K562 (cell line): ENCODE measurements at regions not wholly inside any gene's neighbourhood (a gene's known extent, or its start where the extent isn't known, plus 50 kb on each side); places are given as distances from the start of the nearest gene placed in this dataset.

ENCODE experiments used
- ATAC-seq: fragments of 200-7000 bp; cut with Tn5 transposase; 3 replicates; pipeline ENCODE4 v1.9.1; 2020; ENCODE audit warnings: moderate library complexity
- BruUV-seq: library from RNA; stranded (reverse); fragments of 400-500 nt; replicated peaks from 2 replicates; lab custom pipeline; 2021; lab: Mats Ljungman, UMichigan
- CTCF ChIA-PET: fragments of 300-600 bp; formaldehyde crosslinking; extraction: SDS; loops from one replicate; lab custom pipeline; 2021; ENCODE audit warnings: low intra/inter-chr PET ratio; lab: Yijun Ruan, JAX
- POLR2A ChIA-PET: fragments of 300-600, 350-650 bp; sonication (Branson Sonifier 250); formaldehyde crosslinking; extraction: SDS; loops from one replicate; lab custom pipeline; 2021; ENCODE audit warnings: antibody characterized with exemption, inconsistent platforms; lab: Yijun Ruan, JAX
- DNase-seq, 4 experiments: peaks; one replicate each; pipeline versions ENCODE4 v3.0.0 to v3.0.0-alpha.2; 2011 to 2018; ENCODE audit warnings: low spot score in 3 of 4, mixed read lengths in 3 of 4; ENCODE audit errors: extremely low read depth in 1 of 4
- FAIRE-seq: peaks from 2 replicates; lab custom pipeline; 2011; peaks lifted over from hg19 to GRCh38; lab: Jason Lieb, UNC
- H2AFZ ChIP-seq: 2 replicates; pipeline ENCODE4 v1.6.0; 2011; ENCODE audit warnings: low read depth, low read length, control low read depth, inconsistent platforms
- H3K27ac ChIP-seq: fragments of 200-600 bp; 3 replicates; pipeline ENCODE4 v1.8.0; 2011; ENCODE audit warnings: low read depth, mild to moderate bottlenecking, control low read depth, inconsistent platforms, low read length, moderate library complexity, mixed read lengths; ENCODE audit errors: extremely low read depth
- H3K27me3 ChIP-seq, 2 experiments: fragments of 300-600 bp in 1 of 2; 2 replicates in 1 of 2; 3 replicates in 1 of 2; pipeline versions ENCODE4 v1.6.0 to v1.8.0; 2011; ENCODE audit warnings: inconsistent platforms in 2 of 2, low read length in 2 of 2, mild to moderate bottlenecking in 1 of 2, mixed read lengths in 1 of 2, moderate library complexity in 1 of 2; ENCODE audit not compliant: control insufficient read depth in 2 of 2, insufficient read depth in 2 of 2
- H3K36me3 ChIP-seq: fragments of 300-600 bp; 3 replicates; pipeline ENCODE4 v1.8.0; 2011; ENCODE audit warnings: mild to moderate bottlenecking, low read length, inconsistent platforms; ENCODE audit not compliant: control insufficient read depth, insufficient read depth
- H3K4me1 ChIP-seq, 2 experiments: fragments of 200-600 bp in 1 of 2; replicated peaks in 1 of 2; 2 replicates in 1 of 2; 3 replicates in 1 of 2; pipeline versions ENCODE4 v1.5.1 to v1.8.0; 2011; ENCODE audit warnings: inconsistent platforms in 2 of 2, low read length in 2 of 2, mild to moderate bottlenecking in 1 of 2, mixed read lengths in 1 of 2, moderate library complexity in 1 of 2; ENCODE audit not compliant: control insufficient read depth in 2 of 2, insufficient read depth in 2 of 2
- H3K4me2 ChIP-seq: 2 replicates; pipeline ENCODE4 v1.6.1; 2011; ENCODE audit warnings: low read length, control low read depth, inconsistent platforms, mixed read lengths; ENCODE audit not compliant: insufficient read depth
- H3K4me3 ChIP-seq: fragments of 200-600 bp; sonication (generic), shearing (Covaris generic); 2 replicates; pipeline ENCODE4 v1.5.1; 2016; ENCODE audit warnings: control low read depth, inconsistent platforms
- H3K79me2 ChIP-seq: fragments of 200-600 bp; 3 replicates; pipeline ENCODE4 v1.8.0; 2011; ENCODE audit warnings: low read length, inconsistent platforms; ENCODE audit not compliant: control insufficient read depth, insufficient read depth
- H3K9ac ChIP-seq, 2 experiments: 2 replicates each; pipeline versions ENCODE4 v1.6.0 to v1.6.1; 2011; ENCODE audit warnings: low read depth in 2 of 2, low read length in 2 of 2, control low read depth in 1 of 2, inconsistent platforms in 1 of 2, mild to moderate bottlenecking in 1 of 2, mixed read lengths in 1 of 2; ENCODE audit not compliant: insufficient read depth in 1 of 2
- H3K9me1 ChIP-seq: one replicate; pipeline ENCODE4 v1.6.0; 2011; ENCODE audit warnings: inconsistent platforms, mild to moderate bottlenecking, low read length, moderate library complexity; ENCODE audit not compliant: control insufficient read depth, insufficient read depth
- H3K9me3 ChIP-seq: replicated peaks from 2 replicates; pipeline ENCODE4 v1.5.1; 2011; ENCODE audit warnings: low read depth, low read length, inconsistent platforms; ENCODE audit not compliant: control insufficient read depth, insufficient read depth
- H4K20me1 ChIP-seq: replicated peaks from 2 replicates; pipeline ENCODE4 v1.6.1; 2011; ENCODE audit warnings: low read length, inconsistent platforms, mixed read lengths; ENCODE audit not compliant: control insufficient read depth, insufficient read depth
- C11orf30 ChIP-seq: fragments of 450-650 bp; IDR thresholded peaks from 2 replicates; pipeline ENCODE4 v1.6.1; 2016; ENCODE audit warnings: low read depth, mild to moderate bottlenecking
- CBX1 ChIP-seq: sonication (generic); IDR thresholded peaks from 2 replicates; pipeline ENCODE4 v1.6.1; 2016; ENCODE audit warnings: antibody characterized with exemption, low read depth, mild to moderate bottlenecking
- ESRRB ChIP-seq: fragments of 250-450 bp; sonication (Bioruptor Pico); IDR thresholded peaks from 2 replicates; pipeline ENCODE4 v1.5.0; 2020; ENCODE audit warnings: mild to moderate bottlenecking, moderate library complexity, borderline replicate concordance
- GABPA ChIP-seq: fragments of 200-800 bp; sonication (Bioruptor generic); conservative IDR thresholded peaks from 2 replicates; pipeline ENCODE4 v1.6.1; 2016; ENCODE audit warnings: low read depth, missing genetic modification characterization, missing compliant biosample characterization
- GATAD2B ChIP-seq: fragments of 450-650 bp; IDR thresholded peaks from 2 replicates; pipeline ENCODE4 v1.6.1; 2017; ENCODE audit warnings: mild to moderate bottlenecking, borderline replicate concordance
- POLR2G ChIP-seq: fragments of 200-400 bp; formaldehyde crosslinking; IDR thresholded peaks from 2 replicates; pipeline ENCODE4 v1.6.1; 2017; ENCODE audit warnings: low read depth, mild to moderate bottlenecking, antibody characterized with exemption, low read length, moderate library complexity
- ZBTB11 ChIP-seq, 3 experiments: fragments of 200-800 bp in 1 of 3; fragments of 250-450 bp in 1 of 3; fragments of 450-650 bp in 1 of 3; sonication (Bioruptor Pico) in 1 of 3; sonication (Bioruptor generic) in 1 of 3; formaldehyde crosslinking in 1 of 3; IDR thresholded peaks; 2 replicates each; pipeline versions ENCODE4 v1.6.1 to v1.8.0; 2016 to 2022; ENCODE audit warnings: mild to moderate bottlenecking in 2 of 3, missing genetic modification characterization in 2 of 3, missing compliant biosample characterization in 1 of 3, moderate library complexity in 1 of 3
- ZNF280A ChIP-seq: fragments of 450-650 bp; IDR thresholded peaks from 2 replicates; pipeline ENCODE4 v1.6.1; 2018; ENCODE audit warnings: mild to moderate bottlenecking, low read depth; ENCODE audit not compliant: partially characterized antibody
- WGBS: fragments of 100-300 bp; shearing (Covaris generic); methylation state at CpG from one replicate; pipeline ENCODE4 v1.1.6; 2016; ENCODE audit warnings: low coverage, mixed read lengths; ENCODE audit not compliant: insufficient coverage; ENCODE audit errors: missing lambda C conversion rate; 5-methylcytosine and 5-hydroxymethylcytosine counted together
- in situ Hi-C: fragments of 300-500 bp; cut with MboI; formaldehyde crosslinking; loops from 4 replicates; pipeline ENCODE4 v1.15.0; 2018; ENCODE audit warnings: inconsistent platforms, mixed read lengths
- intact Hi-C: fragments of 100-400 bp; cut with micrococcal nuclease; formaldehyde crosslinking; loops from 2 replicates; pipeline ENCODE4 v1.14.2; 2022
- TF ChIP-seq, protein P1 (sequence below): fragments of 450-650 bp; IDR thresholded peaks from 2 replicates; pipeline ENCODE4 v1.6.1; 2016; ENCODE audit warnings: borderline replicate concordance
- TF ChIP-seq, protein P2 (sequence below): fragments of 250-450 bp; sonication (Bioruptor Pico); IDR thresholded peaks from 2 replicates; pipeline ENCODE4 v1.4.0; 2020; ENCODE audit warnings: borderline replicate concordance

GRCh38 chr21:35378881-35379280 is 329.8 kb upstream of the RUNX1 start:
- H3K9me1 ChIP-seq, result no peaks in the 10 kb centered on the region
- WGBS, result 35% methylated on average over 1 of the region's 1 CpG
- H3K4me1 ChIP-seq, result peaks cover 0 to under 1% of the 10 kb centered on the region in 2 experiments; a peak in 2 of 5 replicates
- no peak overlapping the region for H3K9ac ChIP-seq
- H3K36me3 ChIP-seq, result no peaks in the 10 kb centered on the region
- H4K20me1 ChIP-seq, result no peaks in the 10 kb centered on the region
- FAIRE-seq, result no peak
- H3K27me3 ChIP-seq, result no peaks in the 10 kb centered on the region
- CTCF ChIA-PET, result no interaction called here
- no peaks in the 10 kb centered on the region for H3K9me3 ChIP-seq
- in situ Hi-C loops (no loop called here), intact Hi-C loops (no loop called here)
- no peak overlapping the region for H3K4me3 ChIP-seq
- POLR2A ChIA-PET, result interaction anchor here (0.5 to 1.3 kb wide), 3 partner anchors 12 to 1257 kb away, joined by 3 to 4 read pairs (median 3); no protein-coding TSS in a partner anchor
- DNase-seq, result no peak
- H3K4me2 ChIP-seq, result no peak overlapping the region
- no TSS peak for BruUV-seq
- no peak for ATAC-seq
- TF ChIP-seq C11orf30, result no peak
- TF ChIP-seq ESRRB, result no peak
- TF ChIP-seq, protein P1, sequence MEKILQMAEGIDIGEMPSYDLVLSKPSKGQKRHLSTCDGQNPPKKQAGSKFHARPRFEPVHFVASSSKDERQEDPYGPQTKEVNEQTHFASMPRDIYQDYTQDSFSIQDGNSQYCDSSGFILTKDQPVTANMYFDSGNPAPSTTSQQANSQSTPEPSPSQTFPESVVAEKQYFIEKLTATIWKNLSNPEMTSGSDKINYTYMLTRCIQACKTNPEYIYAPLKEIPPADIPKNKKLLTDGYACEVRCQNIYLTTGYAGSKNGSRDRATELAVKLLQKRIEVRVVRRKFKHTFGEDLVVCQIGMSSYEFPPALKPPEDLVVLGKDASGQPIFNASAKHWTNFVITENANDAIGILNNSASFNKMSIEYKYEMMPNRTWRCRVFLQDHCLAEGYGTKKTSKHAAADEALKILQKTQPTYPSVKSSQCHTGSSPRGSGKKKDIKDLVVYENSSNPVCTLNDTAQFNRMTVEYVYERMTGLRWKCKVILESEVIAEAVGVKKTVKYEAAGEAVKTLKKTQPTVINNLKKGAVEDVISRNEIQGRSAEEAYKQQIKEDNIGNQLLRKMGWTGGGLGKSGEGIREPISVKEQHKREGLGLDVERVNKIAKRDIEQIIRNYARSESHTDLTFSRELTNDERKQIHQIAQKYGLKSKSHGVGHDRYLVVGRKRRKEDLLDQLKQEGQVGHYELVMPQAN, result no peak
- TF ChIP-seq ZBTB11 (CRISPR knock-in tag; IDR thresholded peaks at IDR 0.05), result no peak
- no peak for TF ChIP-seq CBX1
- TF ChIP-seq, protein P2, sequence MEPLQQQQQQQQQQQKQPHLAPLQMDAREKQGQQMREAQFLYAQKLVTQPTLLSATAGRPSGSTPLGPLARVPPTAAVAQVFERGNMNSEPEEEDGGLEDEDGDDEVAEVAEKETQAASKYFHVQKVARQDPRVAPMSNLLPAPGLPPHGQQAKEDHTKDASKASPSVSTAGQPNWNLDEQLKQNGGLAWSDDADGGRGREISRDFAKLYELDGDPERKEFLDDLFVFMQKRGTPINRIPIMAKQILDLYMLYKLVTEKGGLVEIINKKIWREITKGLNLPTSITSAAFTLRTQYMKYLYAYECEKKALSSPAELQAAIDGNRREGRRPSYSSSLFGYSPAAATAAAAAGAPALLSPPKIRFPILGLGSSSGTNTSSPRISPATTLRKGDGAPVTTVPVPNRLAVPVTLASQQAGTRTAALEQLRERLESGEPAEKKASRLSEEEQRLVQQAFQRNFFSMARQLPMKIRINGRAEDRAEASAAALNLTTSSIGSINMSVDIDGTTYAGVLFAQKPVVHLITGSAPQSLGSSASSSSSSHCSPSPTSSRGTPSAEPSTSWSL (CRISPR knock-in tag), result no peak
- TF ChIP-seq ZNF280A, result no peak
- TF ChIP-seq POLR2G, result no peak
- no peak for TF ChIP-seq GATAD2B
- TF ChIP-seq GABPA, result no peak
- H2AFZ ChIP-seq, result no peak overlapping the region
- H3K79me2 ChIP-seq, result no peaks in the 10 kb centered on the region
- no peak overlapping the region for H3K27ac ChIP-seq
